Stimulated activated CD4-positive, alpha-beta T cell treated with anti-CD3 and anti-CD28 coated beads, Interleukin-4, amount 100 ng/mL, for 24 hours (primary cell): ENCODE measurements at regions not wholly inside any gene's neighbourhood (a gene's known extent, or its start where the extent isn't known, plus 50 kb on each side); places are given as distances from the start of the nearest gene placed in this dataset.

Experiments used
- DNase-seq: peaks from one replicate; pipeline ENCODE4 v3.0.0-alpha.2; 2020

- no peak for DNase-seq
Measured at GRCh38 chr5:105740242-105740641, 1930.5 kb downstream of the EFNA5 start.

GRCh38 chr5:105739732-105740131 lies 1931.0 kb downstream of the EFNA5 start:
- DNase-seq: no peak

GRCh38 chr5:105735704-105736103 lies 1935.0 kb downstream of the EFNA5 start:
- no peak for DNase-seq

GRCh38 chr5:105730982-105731381 lies 1939.8 kb downstream of the EFNA5 start:
- no peak for DNase-seq

GRCh38 chr5:105726093-105726492 lies 1944.6 kb downstream of the EFNA5 start:
- DNase-seq: no peak

- no peak for DNase-seq
Measured at GRCh38 chr5:105708442-105708841, 1962.3 kb downstream of the EFNA5 start.

GRCh38 chr5:105702323-105702722 lies 1968.4 kb downstream of the EFNA5 start:
- no peak for DNase-seq

- no peak for DNase-seq
Measured at GRCh38 chr5:105696440-105696839, 1974.3 kb downstream of the EFNA5 start.

GRCh38 chr5:105695941-105696340 lies 1974.8 kb downstream of the EFNA5 start:
- DNase-seq: no peak

GRCh38 chr5:105689596-105689995 lies 1981.1 kb downstream of the EFNA5 start:
- DNase-seq: no peak

GRCh38 chr5:105688227-105688792 lies 1982.4 kb downstream of the EFNA5 start:
- DNase-seq: no peak

GRCh38 chr5:105687493-105687892 lies 1983.2 kb downstream of the EFNA5 start:
- no peak for DNase-seq

GRCh38 chr5:105685884-105686283 lies 1984.9 kb downstream of the EFNA5 start:
- DNase-seq: no peak

GRCh38 chr5:105684799-105685198 lies 1985.9 kb downstream of the EFNA5 start:
- DNase-seq: no peak

GRCh38 chr5:105680858-105681475 lies 1989.8 kb downstream of the EFNA5 start:
- DNase-seq: no peak

GRCh38 chr5:105677291-105677690 lies 1993.4 kb downstream of the EFNA5 start:
- no peak for DNase-seq

GRCh38 chr5:105670596-105670995 lies 2000.1 kb downstream of the EFNA5 start:
- no peak for DNase-seq

GRCh38 chr5:105663671-105664070 lies 2007.1 kb downstream of the EFNA5 start:
- DNase-seq: no peak

- no peak for DNase-seq
Measured at GRCh38 chr5:105659396-105659795, 2011.3 kb downstream of the EFNA5 start.

- no peak for DNase-seq
Measured at GRCh38 chr5:105640328-105640727, 2030.4 kb downstream of the EFNA5 start.

- DNase-seq: no peak
Measured at GRCh38 chr5:105639511-105639910, 2031.2 kb downstream of the EFNA5 start.

- DNase-seq: no peak
Measured at GRCh38 chr5:105639068-105639467, 2031.7 kb downstream of the EFNA5 start.

GRCh38 chr5:105638437-105638836 lies 2032.3 kb downstream of the EFNA5 start:
- no peak for DNase-seq

GRCh38 chr5:105632043-105632442 lies 2038.7 kb downstream of the EFNA5 start:
- no peak for DNase-seq

GRCh38 chr5:105630803-105631202 lies 2039.9 kb downstream of the EFNA5 start:
- DNase-seq: no peak
